ENCODE measurements at regions not wholly inside any gene's neighbourhood (a gene's known extent, or its start where the extent isn't known, plus 50 kb on each side); places are given as distances from the start of the nearest gene placed in this dataset.
A peak's percentile ranks its signal among the peaks of the same experiment; 100 is the strongest.

- DNase-seq (ENCODE audit: low spot score), result no peak
- no peaks in the 10 kb centered on the region for H3K36me3 Mint-ChIP-seq
- no peaks in the 10 kb centered on the region for H3K9me3 Mint-ChIP-seq
- CTCF ChIA-PET, result interaction anchor here (1.1 to 1.5 kb wide), 3 partner anchors 11 to 41 kb away, joined by 3 to 6 read pairs (median 4); no protein-coding TSS in a partner anchor
- H3K4me1 Mint-ChIP-seq, result peaks cover 18% of the 10 kb centered on the region
- no peak overlapping the region for H3K27ac Mint-ChIP-seq
- H3K4me3 Mint-ChIP-seq, result no peak overlapping the region
- TF ChIP-seq NFYB (CRISPR knock-in tag; conservative IDR thresholded peaks at IDR 0.05; ENCODE audit: low read depth) (no peak), TEAD4 (CRISPR knock-in tag; IDR thresholded peaks at IDR 0.05) (no peak), NFATC4 (CRISPR knock-in tag; IDR thresholded peaks at IDR 0.05) (no peak), ZNF263 (CRISPR knock-in tag; IDR thresholded peaks at IDR 0.05; ENCODE audit: low read depth) (no peak), SMAD3 (CRISPR knock-in tag; IDR thresholded peaks at IDR 0.05; ENCODE audit: borderline replicate concordance) (no peak), CREB1 (CRISPR knock-in tag; IDR thresholded peaks at IDR 0.05) (no peak), CREM (CRISPR knock-in tag; IDR thresholded peaks at IDR 0.05) (no peak), ZNF423 (CRISPR knock-in tag; IDR thresholded peaks at IDR 0.05) (no peak), PRRX2 (CRISPR knock-in tag; IDR thresholded peaks at IDR 0.05) (no peak), ATF1 (CRISPR knock-in tag; IDR thresholded peaks at IDR 0.05) (no peak), CDX4 (CRISPR knock-in tag; IDR thresholded peaks at IDR 0.05; ENCODE audit: borderline replicate concordance) (no peak), ZNF232 (CRISPR knock-in tag; IDR thresholded peaks at IDR 0.05) (no peak), PREB (CRISPR knock-in tag; IDR thresholded peaks at IDR 0.05; ENCODE audit: borderline replicate concordance) (no peak), ZNF396 (CRISPR knock-in tag; IDR thresholded peaks at IDR 0.05; ENCODE audit: borderline replicate concordance) (no peak)
- TF ChIP-seq, protein P1, sequence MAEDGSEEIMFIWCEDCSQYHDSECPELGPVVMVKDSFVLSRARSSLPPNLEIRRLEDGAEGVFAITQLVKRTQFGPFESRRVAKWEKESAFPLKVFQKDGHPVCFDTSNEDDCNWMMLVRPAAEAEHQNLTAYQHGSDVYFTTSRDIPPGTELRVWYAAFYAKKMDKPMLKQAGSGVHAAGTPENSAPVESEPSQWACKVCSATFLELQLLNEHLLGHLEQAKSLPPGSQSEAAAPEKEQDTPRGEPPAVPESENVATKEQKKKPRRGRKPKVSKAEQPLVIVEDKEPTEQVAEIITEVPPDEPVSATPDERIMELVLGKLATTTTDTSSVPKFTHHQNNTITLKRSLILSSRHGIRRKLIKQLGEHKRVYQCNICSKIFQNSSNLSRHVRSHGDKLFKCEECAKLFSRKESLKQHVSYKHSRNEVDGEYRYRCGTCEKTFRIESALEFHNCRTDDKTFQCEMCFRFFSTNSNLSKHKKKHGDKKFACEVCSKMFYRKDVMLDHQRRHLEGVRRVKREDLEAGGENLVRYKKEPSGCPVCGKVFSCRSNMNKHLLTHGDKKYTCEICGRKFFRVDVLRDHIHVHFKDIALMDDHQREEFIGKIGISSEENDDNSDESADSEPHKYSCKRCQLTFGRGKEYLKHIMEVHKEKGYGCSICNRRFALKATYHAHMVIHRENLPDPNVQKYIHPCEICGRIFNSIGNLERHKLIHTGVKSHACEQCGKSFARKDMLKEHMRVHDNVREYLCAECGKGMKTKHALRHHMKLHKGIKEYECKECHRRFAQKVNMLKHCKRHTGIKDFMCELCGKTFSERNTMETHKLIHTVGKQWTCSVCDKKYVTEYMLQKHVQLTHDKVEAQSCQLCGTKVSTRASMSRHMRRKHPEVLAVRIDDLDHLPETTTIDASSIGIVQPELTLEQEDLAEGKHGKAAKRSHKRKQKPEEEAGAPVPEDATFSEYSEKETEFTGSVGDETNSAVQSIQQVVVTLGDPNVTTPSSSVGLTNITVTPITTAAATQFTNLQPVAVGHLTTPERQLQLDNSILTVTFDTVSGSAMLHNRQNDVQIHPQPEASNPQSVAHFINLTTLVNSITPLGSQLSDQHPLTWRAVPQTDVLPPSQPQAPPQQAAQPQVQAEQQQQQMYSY (CRISPR knock-in tag; IDR thresholded peaks at IDR 0.05), result no peak
- TF ChIP-seq, protein P2, sequence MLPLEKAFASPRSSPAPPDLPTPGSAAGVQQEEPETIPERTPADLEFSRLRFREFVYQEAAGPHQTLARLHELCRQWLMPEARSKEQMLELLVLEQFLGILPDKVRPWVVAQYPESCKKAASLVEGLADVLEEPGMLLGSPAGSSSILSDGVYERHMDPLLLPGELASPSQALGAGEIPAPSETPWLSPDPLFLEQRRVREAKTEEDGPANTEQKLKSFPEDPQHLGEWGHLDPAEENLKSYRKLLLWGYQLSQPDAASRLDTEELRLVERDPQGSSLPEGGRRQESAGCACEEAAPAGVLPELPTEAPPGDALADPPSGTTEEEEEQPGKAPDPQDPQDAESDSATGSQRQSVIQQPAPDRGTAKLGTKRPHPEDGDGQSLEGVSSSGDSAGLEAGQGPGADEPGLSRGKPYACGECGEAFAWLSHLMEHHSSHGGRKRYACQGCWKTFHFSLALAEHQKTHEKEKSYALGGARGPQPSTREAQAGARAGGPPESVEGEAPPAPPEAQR (CRISPR knock-in tag; IDR thresholded peaks at IDR 0.05), result no peak
- POLR2A ChIA-PET, result no interaction called here
- ATAC-seq, result no peak
- H3K27me3 Mint-ChIP-seq (ENCODE audit: low read depth), result no peaks in the 10 kb centered on the region
Measured at GRCh38 chr9:73039271-73040263, 86.7 kb upstream of the ALDH1A1 start.

DNA sequence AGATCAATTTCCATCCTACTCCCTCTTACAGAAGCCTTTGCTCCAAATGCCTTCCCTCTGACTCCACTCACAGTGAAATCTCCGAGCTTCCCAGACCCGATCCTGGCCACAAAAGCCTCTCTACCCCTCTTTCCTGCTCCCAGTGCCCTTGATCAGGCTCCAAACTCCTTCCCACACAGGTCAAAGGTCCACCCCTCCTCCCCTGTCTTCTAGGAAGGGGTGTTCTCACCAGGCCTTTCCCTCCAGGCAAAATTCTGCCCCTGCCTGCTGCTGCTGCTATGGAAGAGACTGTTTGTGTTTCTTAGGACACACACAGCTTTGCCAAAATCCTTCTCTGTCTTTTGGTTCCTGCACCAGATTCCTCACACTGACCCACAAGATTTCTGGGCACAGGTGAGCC is 85.8 kb upstream of the ALDH1A1 start:
- ATAC-seq (peak; percentile 94), DNase-seq (ENCODE audit: low spot score) (peak; percentile 12)
- H3K27ac Mint-ChIP-seq, result peak overlapping the region; percentile 25; the same call in 1 of the 2 replicates
- H3K4me1 Mint-ChIP-seq, result peaks cover 18% of the 10 kb centered on the region
- H3K4me3 Mint-ChIP-seq, result no peak overlapping the region
- no peaks in the 10 kb centered on the region for H3K36me3 Mint-ChIP-seq
- no peaks in the 10 kb centered on the region for H3K9me3 Mint-ChIP-seq
- CTCF ChIA-PET, result interaction anchor here (1.2 to 1.5 kb wide), 2 partner anchors 12 to 16 kb away, joined by 4 to 6 read pairs; no protein-coding TSS in a partner anchor
- POLR2A ChIA-PET, result no interaction called here
- no peaks in the 10 kb centered on the region for H3K27me3 Mint-ChIP-seq (ENCODE audit: low read depth)
- TF ChIP-seq CDX4 (CRISPR knock-in tag; IDR thresholded peaks at IDR 0.05; ENCODE audit: borderline replicate concordance), result no peak
- TF ChIP-seq, protein P3, sequence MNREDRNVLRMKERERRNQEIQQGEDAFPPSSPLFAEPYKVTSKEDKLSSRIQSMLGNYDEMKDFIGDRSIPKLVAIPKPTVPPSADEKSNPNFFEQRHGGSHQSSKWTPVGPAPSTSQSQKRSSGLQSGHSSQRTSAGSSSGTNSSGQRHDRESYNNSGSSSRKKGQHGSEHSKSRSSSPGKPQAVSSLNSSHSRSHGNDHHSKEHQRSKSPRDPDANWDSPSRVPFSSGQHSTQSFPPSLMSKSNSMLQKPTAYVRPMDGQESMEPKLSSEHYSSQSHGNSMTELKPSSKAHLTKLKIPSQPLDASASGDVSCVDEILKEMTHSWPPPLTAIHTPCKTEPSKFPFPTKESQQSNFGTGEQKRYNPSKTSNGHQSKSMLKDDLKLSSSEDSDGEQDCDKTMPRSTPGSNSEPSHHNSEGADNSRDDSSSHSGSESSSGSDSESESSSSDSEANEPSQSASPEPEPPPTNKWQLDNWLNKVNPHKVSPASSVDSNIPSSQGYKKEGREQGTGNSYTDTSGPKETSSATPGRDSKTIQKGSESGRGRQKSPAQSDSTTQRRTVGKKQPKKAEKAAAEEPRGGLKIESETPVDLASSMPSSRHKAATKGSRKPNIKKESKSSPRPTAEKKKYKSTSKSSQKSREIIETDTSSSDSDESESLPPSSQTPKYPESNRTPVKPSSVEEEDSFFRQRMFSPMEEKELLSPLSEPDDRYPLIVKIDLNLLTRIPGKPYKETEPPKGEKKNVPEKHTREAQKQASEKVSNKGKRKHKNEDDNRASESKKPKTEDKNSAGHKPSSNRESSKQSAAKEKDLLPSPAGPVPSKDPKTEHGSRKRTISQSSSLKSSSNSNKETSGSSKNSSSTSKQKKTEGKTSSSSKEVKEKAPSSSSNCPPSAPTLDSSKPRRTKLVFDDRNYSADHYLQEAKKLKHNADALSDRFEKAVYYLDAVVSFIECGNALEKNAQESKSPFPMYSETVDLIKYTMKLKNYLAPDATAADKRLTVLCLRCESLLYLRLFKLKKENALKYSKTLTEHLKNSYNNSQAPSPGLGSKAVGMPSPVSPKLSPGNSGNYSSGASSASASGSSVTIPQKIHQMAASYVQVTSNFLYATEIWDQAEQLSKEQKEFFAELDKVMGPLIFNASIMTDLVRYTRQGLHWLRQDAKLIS (CRISPR knock-in tag; IDR thresholded peaks at IDR 0.05; ENCODE audit: borderline replicate concordance), result no peak

Measured in WTC11 (cell line).